Motor neuron (in vitro differentiated cells): ENCODE measurements at regions not wholly inside any gene's neighbourhood (a gene's known extent, or its start where the extent isn't known, plus 50 kb on each side); places are given as distances from the start of the nearest gene placed in this dataset.
A peak's percentile ranks its signal among the peaks of the same experiment; 100 is the strongest.
"Not testable (repeated sequence)": the region's sequence is repeated elsewhere in the genome, so short reads cannot be mapped to it uniquely, and the experiment has no call there.

ENCODE experiments used
- ATAC-seq, 8 experiments: fragments of 200-7000 bp; cut with Tn5 transposase; replicated peaks in 6 of 8; 2 replicates each; pipeline ENCODE4 v1.8.0; 2021; ENCODE audit warnings: mild to moderate bottlenecking in 8 of 8, moderate library complexity in 8 of 8
- H3K27ac ChIP-seq, 2 donors: fragments of 250-450 bp; sonication (Bioruptor Pico); 2 replicates each; pipeline ENCODE4 v1.9.0; 2021; ENCODE audit warnings: antibody characterized with exemption in 2 of 2, mild to moderate bottlenecking in 2 of 2, moderate library complexity in 1 of 2
- H3K4me1 ChIP-seq, 2 donors: fragments of 250-450 bp; sonication (Bioruptor Pico); replicated peaks in 1 of 2; 2 replicates each; pipeline ENCODE4 v1.6.1; 2021; ENCODE audit warnings: antibody characterized with exemption in 2 of 2, mild to moderate bottlenecking in 2 of 2, moderate library complexity in 1 of 2
- H3K4me3 ChIP-seq, 5 donors: fragments of 250-450 bp; sonication (Bioruptor Pico); 2 replicates each; pipeline ENCODE4 v1.9.0; 2021; ENCODE audit warnings: antibody characterized with exemption in 5 of 5, mild to moderate bottlenecking in 5 of 5, moderate library complexity in 4 of 5
- WGBS, 10 experiments: fragments of 450-650 bp; shearing (Covaris generic); methylation state at CpG; one replicate each; pipeline ENCODE4 v1.0.0; 2022; 5-methylcytosine and 5-hydroxymethylcytosine counted together
- in situ Hi-C, 9 experiments: fragments of 400-800 bp; cut with MboI; loops; one replicate each; pipeline ENCODE4 v1.15.0; 2021; ENCODE audit warnings: low sequenced_read_pairs in 9 of 9, low pct_unique_long_range_greater_than_20kb in 2 of 9; ENCODE audit not compliant: unreplicated experiment in 9 of 9

DNA sequence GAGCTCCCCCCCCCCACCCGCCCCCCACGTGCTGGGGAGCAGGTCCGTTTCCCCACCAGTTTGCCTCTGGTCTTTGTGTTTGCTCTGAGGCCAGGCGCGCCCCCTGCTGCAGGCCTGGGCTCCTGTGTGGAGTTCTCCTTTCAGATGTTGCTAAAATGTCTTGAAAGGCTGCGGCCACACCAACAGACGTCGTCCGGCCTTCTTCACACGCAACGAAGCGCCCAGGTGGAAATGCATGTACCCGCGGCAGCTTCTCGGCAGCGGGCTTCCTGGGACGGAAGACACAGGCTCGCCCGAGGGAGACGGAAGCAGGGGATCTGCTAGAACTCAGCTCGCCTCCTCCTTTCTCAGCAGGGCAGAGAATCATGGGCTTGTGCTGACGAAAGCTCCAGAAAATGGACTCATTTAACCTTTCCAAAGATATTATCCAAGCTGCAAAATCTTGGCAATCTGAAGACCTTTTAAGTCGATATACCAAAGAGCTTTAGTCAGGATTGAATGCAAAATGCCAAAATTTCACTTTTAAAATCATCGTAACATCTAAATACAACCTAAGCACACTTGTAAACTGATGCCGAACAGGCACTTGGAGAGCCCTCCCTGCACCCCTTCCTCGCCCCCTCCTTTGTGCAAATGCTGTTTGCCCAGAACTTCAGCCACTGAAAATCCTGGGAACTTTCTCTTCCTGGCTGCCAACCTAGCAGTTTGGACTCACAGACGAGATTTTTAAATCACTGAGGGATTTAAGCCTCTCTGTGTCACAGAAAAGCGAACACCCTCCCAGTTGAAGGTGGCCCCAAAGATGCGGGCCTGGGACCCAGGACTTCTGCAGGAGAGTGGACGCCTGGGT is 125.5 kb upstream of the ZNF516 start:
- in situ Hi-C loops = no loop called here
- Histone ChIP-seq H3K4me3 (peak overlapping the region in 4 of 5 donors; percentile 4 to 26 (median 15)), H3K4me1 (peaks cover 42 to 43% of the 10 kb centered on the region in 2 donors), H3K27ac (peak overlapping the region; percentile 42 to 77)
- WGBS, 10 experiments = 4 to 45% (median 36%) methylated on average over 1 to 20 of the region's 30 CpGs
- peak; percentile 69 to 92 (median 78) for ATAC-seq

DNA sequence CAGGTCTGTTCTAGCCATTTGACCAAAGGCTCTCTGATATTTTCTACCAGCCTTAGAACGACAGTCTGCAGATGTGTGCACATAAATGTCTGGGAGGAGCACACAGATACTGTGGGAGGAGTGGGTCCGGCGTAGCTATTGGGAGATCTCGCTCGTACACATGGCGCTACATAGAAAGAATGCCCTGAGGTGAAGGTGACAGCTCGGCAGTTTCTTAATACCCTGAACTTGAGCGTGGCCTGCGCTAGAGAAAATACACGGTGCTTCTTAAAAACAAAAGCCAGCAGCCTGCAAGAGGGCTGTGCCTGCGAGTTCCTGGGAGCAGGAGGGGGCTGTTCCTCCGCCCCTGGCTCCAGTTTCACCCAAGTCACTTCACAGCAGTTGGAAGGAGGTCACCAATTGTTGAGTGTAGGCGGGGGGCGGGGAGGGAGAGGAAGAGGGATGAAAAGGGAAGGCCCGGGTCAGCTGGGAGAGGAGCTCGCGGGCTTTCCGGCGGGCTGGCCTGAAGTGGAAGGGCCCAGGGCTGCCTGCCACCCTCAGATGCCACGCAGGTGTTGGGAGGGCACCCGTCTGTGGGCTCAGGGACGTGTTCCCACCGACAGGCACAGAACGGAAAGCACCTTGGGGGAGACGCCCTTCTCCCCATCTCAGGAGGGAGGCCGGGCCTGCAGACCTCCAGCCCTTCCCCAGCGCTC is 124.7 kb upstream of the ZNF516 start:
- Histone ChIP-seq H3K4me1 (peaks cover 42 to 43% of the 10 kb centered on the region in 2 donors), H3K27ac (peak overlapping the region; percentile 42 to 77), H3K4me3 (peak overlapping the region in 2 of 5 donors; percentile 7 to 23)
- 18 to 20% methylated on average over 1 to 5 of the region's 27 CpGs; no CpG with 5 or more reads in 8 of the 10 experiments for WGBS, 10 experiments
- in situ Hi-C loops = no loop called here
- ATAC-seq = peak; percentile 56 to 66 (median 65)

DNA sequence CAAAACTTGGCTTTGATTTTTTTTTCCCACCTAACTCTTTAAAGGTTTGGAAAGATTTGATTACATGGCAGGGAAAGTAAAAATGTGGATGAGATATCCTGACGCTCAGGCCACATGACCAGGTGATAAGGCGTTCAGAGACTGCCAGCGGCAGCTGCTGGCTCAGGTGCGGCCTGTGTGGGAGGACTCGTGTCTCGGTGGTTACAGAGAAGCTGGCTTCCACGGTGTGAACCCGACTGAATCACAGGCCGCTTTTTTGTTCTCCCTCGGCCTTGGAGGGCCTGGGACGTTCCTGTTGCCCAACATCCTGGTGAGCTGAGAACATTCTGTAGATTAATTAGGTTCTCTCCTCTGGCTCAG is 124.2 kb upstream of the ZNF516 start:
- ATAC-seq = peak in 4 of 8 experiments; percentile 3 to 31 (median 20)
- in situ Hi-C loops = no loop called here
- Histone ChIP-seq H3K4me1 (peaks cover 42 to 43% of the 10 kb centered on the region in 2 donors), H3K27ac (peak overlapping the region; percentile 42 to 77), H3K4me3 (no peak overlapping the region)
- 22 to 92% (median 80%) methylated on average over 1 to 6 of the region's 11 CpGs; no CpG with 5 or more reads in 5 of the 10 experiments for WGBS, 10 experiments

DNA sequence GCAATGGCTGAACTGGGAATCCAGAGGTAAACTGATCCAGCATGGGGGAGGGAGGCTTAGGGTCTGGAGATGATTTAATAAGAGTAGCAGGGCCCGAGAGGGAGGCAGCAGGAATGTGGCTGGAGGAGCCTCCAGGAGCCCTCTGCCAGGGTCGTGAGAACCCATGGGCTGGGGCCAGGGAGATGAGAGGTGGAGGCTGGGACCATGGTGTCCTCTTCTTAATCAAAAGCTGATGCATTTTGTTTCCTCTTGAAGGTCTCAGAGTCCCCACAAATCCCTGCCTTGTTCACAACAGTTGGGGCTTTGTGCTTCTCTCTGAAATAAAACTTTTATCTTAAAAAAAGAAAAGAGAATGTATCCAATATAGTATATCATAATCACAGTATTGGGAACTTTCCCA is 123.7 kb upstream of the ZNF516 start:
- in situ Hi-C loops = no loop called here
- no peak overlapping the region for H3K4me3 ChIP-seq
- no peak overlapping the region for H3K27ac ChIP-seq
- H3K4me1 ChIP-seq = peaks cover 43 to 44% of the 10 kb centered on the region in 2 donors
- no peak for ATAC-seq
- WGBS, 10 experiments = 21 to 100% (median 90%) methylated on average over 1 to 2 of the region's 2 CpGs; no CpG with 5 or more reads in 5 of the 10 experiments

DNA sequence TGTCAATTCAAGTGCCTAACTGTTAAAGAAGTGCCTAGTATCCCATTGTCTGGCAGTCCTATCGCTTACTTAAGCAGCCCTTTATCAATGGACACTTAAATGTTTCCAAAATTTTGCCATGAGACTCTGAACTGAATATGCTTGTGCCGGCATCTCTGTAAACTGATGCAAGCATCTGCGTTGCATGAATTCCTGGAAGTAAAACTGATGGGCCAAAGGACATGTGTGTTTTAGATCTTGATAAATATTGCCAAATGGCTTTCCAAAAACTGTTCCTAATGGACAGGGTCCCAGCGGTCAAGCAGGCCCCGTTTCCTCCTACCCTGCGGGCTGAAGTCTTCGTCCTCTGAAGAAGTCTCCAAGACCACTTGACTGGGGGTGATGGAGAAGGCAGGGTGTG is 121.3 kb upstream of the ZNF516 start:
- H3K4me3 ChIP-seq = no peak overlapping the region
- in situ Hi-C loops = no loop called here
- H3K4me1 ChIP-seq = peaks cover 24 to 27% of the 10 kb centered on the region in 2 donors
- no peak for ATAC-seq
- WGBS, 10 experiments = 74 to 100% (median 88%) methylated on average over 1 to 7 of the region's 7 CpGs; no CpG with 5 or more reads in 1 of the 10 experiments
- H3K27ac ChIP-seq = no peak overlapping the region

DNA sequence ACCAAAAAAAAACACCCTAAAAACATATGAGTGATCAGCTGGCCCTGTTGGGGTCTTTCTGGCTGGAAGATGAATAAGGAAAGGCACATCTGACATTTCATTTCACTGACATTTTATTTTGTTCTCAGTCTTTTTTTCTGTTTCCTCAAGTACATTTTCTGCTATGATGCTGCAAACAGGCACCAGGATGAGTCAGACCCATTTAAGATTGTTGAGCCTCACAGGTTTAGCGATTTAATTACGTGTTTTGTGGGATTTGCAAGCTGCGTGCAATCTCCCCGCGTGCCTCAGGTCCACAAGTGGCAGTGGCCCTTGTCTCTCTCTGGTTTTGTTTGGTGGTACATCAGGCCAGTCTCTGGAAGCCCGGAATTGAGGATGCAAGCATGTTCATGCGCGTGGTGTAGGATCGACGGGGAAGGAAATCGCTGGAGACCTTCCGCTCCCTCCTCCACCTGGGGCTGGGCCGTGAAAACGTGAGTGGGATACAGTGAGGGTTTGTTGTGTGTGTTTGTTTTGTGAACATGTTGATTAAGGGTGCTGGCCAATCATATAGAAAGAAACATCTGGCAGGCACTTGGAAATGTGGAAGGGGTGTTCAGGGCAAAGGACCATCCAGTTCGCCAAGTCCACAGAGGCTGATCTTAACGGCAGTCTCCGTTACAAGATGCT is 120.2 kb upstream of the ZNF516 start:
- peaks cover 23 to 28% of the 10 kb centered on the region in 2 donors for H3K4me1 ChIP-seq
- H3K4me3 ChIP-seq = no peak overlapping the region
- ATAC-seq = peak in 3 of 8 experiments; percentile 14 to 19 (median 15)
- 30 to 100% (median 84%) methylated on average over 2 to 14 of the region's 17 CpGs; no CpG with 5 or more reads in 2 of the 10 experiments for WGBS, 10 experiments
- H3K27ac ChIP-seq = no peak overlapping the region
- in situ Hi-C loops = no loop called here

DNA sequence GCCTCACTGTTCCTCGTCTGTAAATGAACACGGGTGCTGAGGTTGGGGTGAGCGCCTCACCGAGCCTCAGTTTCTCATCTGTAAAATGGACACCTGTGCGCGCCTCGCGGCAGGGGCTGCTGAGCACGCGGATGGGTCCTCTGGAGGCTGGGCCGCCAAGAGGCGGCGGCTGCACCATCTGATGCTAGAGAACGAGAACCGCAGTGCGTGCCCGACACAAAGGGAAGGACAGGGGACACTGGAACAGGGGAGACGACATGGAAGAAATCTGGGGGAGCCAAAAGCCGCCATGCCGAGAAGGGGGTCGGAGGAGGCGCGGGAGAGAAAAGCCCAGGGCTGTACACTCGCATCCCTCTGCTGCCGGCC is 118.7 kb upstream of the ZNF516 start:
- peaks cover 10 to 14% of the 10 kb centered on the region in 2 donors for H3K4me1 ChIP-seq

DNA sequence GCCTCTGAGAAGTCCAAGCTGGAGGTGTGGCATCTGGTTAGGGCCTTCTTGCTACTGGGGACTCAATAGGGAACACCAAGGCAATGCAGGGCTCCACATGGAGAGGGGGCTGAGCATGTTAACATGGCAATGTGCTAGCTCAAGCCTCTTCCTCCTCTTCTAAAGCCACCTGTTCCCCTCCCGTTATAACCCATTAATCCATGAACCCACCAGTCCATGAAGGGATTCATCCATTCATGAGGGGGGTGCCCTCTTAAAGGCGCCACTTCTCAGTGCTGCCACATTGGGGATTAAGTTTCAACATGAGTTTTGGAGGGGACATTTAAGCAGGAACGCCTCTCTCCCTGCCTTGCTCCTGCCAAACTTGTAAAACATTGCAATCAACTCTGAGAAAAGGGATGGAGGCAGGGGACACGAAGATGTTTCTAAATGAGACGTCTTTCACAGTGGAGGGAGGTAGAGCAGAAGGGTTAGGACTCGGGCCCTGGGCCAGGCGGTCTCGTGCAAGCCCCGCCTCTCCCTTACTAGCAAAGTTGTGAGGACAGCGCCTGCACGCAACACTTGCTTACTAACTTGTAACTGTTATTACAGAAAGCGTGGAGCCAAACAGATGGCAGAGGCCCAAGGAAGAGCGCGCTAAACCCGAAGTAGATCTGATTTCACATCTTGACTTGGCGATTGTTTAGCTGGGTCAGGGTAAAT is 118.2 kb upstream of the ZNF516 start:
- 38 to 98% (median 83%) methylated on average over 5 to 14 of the region's 16 CpGs; no CpG with 5 or more reads in 1 of the 10 experiments for WGBS, 10 experiments
- in situ Hi-C loops = no loop called here

More for the DNA sequence above, 118.7 kb upstream of the ZNF516 start:
- no peak for ATAC-seq
- H3K27ac ChIP-seq = no peak overlapping the region
- in situ Hi-C loops = no loop called here
- 80 to 100% (median 95%) methylated on average over 1 to 16 of the region's 25 CpGs; no CpG with 5 or more reads in 3 of the 10 experiments for WGBS, 10 experiments
- H3K4me3 ChIP-seq = no peak overlapping the region

DNA sequence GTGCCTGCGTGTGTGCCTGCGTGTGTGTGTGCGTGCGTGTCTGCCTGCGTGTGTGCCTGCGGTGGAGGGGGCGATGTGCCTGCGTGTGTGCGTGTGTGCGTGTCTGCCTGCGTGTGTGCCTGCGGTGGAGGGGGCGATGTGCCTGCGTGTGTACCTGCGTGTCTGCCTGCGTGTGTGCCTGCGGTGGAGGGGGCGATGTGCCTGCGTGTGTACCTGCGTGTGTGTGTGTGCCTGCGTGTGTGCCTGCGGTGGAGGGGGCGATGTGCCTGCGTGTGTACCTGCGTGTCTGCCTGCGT is 116.7 kb upstream of the ZNF516 start:
- H3K27ac ChIP-seq = not testable (repeated sequence)

More for the DNA sequence above, 118.2 kb upstream of the ZNF516 start:
- ATAC-seq = no peak
- H3K4me1 ChIP-seq = peaks cover 10 to 14% of the 10 kb centered on the region in 2 donors
- no peak overlapping the region for H3K27ac ChIP-seq
- no peak overlapping the region for H3K4me3 ChIP-seq

DNA sequence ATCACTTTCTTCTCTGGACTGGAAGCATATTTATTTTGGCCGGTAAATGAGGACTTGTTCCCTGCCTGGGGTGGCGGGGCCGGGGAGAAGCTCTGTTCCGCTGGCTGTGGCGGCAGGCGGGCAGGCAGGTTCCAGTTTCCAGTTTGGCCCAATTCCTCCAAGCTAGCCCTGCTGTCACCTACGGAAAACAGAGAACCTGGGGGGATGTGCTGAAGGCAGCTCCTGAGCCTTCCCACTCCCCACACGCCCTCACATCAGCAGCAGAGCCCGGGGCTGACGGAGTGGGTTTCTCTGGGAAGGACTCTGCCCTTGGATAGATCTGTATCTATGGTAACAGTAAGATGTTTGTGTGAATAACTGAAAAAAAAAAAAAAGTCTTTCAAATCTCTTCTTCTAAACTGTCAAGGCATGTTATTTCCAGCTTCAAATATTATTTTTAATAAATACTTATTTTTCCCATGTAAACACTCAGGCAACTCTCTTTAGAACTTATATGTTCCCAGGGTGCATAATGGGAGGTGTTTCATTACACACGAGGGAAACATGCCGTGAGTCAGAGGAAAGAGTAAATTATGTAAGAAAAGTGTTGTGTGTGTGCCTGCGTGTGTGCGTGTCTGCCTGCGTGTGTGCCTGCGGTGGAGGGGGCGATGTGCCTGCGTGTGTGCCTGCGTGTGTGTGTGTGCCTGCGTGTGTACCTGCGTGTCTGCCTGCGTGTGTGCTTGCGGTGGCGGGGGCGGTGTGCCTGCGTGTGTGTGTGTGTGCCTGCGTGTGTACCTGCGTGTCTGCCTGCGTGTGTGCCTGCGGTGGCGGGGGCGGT is 116.1 kb upstream of the ZNF516 start:
- Histone ChIP-seq H3K27ac (peak overlapping the region in 1 of 2 donors; percentile 45), H3K4me3 (no peak overlapping the region), H3K4me1 (peaks cover 10 to 14% of the 10 kb centered on the region in 2 donors)
- peak in 7 of 8 experiments; percentile 85 to 96 (median 92) for ATAC-seq
- 15 to 87% (median 64%) methylated on average over 2 to 18 of the region's 32 CpGs; no CpG with 5 or more reads in 1 of the 10 experiments for WGBS, 10 experiments
- in situ Hi-C loops = no loop called here

More for the DNA sequence above, 116.7 kb upstream of the ZNF516 start:
- in situ Hi-C loops, ATAC-seq, H3K4me3 ChIP-seq: not testable (repeated sequence)
- H3K4me1 ChIP-seq = peaks cover 10 to 14% of the 10 kb centered on the region in 2 donors
- 70 to 100% (median 89%) methylated on average over 2 to 14 of the region's 26 CpGs; no CpG with 5 or more reads in 5 of the 10 experiments for WGBS, 10 experiments

DNA sequence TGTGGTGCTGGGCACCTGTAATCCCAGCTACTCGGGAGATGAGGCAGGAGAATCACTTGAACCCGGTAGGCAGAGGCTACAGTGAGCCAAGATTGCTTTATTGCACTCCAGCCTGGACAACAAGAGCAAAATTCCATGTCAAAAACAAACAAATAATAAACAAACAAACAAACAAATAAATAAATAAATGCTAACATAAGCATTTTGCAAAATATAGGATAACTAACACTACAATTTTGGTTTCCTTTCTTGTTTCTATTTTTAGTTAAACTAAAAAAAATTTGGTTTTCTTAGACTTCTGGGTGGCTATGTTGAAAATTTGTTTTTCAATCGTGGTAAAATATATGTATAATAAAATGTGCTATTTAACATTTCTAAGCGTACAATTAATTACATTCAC is 115.0 kb upstream of the ZNF516 start:
- 45 to 98% (median 93%) methylated on average over 2 to 4 of the region's 4 CpGs for WGBS, 10 experiments
- Histone ChIP-seq H3K4me1 (peaks cover 10 to 14% of the 10 kb centered on the region in 2 donors), H3K4me3 (no peak overlapping the region), H3K27ac (no peak overlapping the region)
- no peak for ATAC-seq
- in situ Hi-C loops = no loop called here
